ENCODE measurements at regions not wholly inside any gene's neighbourhood (a gene's known extent, or its start where the extent isn't known, plus 50 kb on each side); places are given as distances from the start of the nearest gene placed in this dataset.

DNA sequence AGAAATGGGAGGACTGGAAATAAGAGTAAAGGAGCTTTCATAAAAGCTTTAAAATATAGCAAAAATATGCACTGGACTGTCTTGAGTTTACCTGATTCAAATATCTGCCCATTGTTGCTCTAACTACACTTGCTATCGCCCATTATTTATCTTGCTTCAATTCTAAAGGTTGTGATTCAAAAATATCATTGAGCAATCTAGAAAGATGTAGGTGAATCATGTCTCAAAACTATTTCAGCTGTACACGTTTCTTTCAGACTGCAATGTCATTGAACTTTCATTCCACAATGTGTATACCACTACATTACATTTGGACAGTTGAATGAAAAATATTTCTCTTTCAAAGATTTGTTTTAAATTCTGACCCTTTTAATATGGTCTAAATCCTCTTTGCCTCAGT is 545.6 kb downstream of the BMP2 start:
- TF ChIP-seq EZH2phosphoT487 (conservative IDR thresholded peaks at IDR 0.05; ENCODE audit: low read length): no peak
- TF ChIP-seq, protein P1, sequence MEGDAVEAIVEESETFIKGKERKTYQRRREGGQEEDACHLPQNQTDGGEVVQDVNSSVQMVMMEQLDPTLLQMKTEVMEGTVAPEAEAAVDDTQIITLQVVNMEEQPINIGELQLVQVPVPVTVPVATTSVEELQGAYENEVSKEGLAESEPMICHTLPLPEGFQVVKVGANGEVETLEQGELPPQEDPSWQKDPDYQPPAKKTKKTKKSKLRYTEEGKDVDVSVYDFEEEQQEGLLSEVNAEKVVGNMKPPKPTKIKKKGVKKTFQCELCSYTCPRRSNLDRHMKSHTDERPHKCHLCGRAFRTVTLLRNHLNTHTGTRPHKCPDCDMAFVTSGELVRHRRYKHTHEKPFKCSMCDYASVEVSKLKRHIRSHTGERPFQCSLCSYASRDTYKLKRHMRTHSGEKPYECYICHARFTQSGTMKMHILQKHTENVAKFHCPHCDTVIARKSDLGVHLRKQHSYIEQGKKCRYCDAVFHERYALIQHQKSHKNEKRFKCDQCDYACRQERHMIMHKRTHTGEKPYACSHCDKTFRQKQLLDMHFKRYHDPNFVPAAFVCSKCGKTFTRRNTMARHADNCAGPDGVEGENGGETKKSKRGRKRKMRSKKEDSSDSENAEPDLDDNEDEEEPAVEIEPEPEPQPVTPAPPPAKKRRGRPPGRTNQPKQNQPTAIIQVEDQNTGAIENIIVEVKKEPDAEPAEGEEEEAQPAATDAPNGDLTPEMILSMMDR (IDR thresholded peaks at IDR 0.05; ENCODE audit: insufficient read depth, low read length, poor library complexity, severe bottlenecking): no peak
